HG02678 (cell line): ENCODE measurements at regions not wholly inside any gene's neighbourhood (a gene's known extent, or its start where the extent isn't known, plus 50 kb on each side); places are given as distances from the start of the nearest gene placed in this dataset.

Source experiments
- ATAC-seq: cut with Tn5 transposase; IDR thresholded peaks from one replicate; pipeline ENCODE4 v1.9.1; 2021; ENCODE audit warnings: mild to moderate bottlenecking, moderate library complexity; ENCODE audit not compliant: unreplicated experiment

GRCh38 chr7:20562461-20562860, 53.0 kb upstream of the ABCB5 start:
- ATAC-seq = no peak
